ENCODE measurements at regions not wholly inside any gene's neighbourhood (a gene's known extent, or its start where the extent isn't known, plus 50 kb on each side); places are given as distances from the start of the nearest gene placed in this dataset.

DNA sequence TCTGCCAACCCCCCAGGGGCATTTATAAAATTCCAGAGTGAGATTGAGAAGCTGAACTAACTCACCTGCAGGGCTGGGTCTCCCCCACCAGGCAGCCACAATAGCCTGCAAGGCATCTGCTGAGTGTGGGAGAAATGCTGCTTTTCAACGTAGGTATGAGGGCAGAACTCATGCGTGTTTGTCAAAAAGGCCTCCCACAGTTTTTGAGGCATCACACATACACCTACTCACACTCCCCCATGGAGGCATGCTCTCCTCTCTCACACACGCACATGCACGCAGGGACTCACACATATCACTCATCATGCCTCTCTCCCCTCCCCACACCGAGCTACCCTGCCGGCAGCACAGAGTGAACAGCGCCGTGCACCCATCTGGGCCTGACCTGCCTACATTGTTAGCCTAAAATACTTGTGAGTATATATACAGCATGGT lies 390.5 kb downstream of the FGF9 start:
- TF ChIP-seq, protein P1, sequence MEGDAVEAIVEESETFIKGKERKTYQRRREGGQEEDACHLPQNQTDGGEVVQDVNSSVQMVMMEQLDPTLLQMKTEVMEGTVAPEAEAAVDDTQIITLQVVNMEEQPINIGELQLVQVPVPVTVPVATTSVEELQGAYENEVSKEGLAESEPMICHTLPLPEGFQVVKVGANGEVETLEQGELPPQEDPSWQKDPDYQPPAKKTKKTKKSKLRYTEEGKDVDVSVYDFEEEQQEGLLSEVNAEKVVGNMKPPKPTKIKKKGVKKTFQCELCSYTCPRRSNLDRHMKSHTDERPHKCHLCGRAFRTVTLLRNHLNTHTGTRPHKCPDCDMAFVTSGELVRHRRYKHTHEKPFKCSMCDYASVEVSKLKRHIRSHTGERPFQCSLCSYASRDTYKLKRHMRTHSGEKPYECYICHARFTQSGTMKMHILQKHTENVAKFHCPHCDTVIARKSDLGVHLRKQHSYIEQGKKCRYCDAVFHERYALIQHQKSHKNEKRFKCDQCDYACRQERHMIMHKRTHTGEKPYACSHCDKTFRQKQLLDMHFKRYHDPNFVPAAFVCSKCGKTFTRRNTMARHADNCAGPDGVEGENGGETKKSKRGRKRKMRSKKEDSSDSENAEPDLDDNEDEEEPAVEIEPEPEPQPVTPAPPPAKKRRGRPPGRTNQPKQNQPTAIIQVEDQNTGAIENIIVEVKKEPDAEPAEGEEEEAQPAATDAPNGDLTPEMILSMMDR (optimal IDR thresholded peaks at IDR 0.05 in 1 of 3, IDR thresholded peaks at IDR 0.05 in 1 of 3, conservative IDR thresholded peaks at IDR 0.05 in 1 of 3; ENCODE audit: extremely low read depth in 1 of 3, insufficient read depth in 2 of 3, low read length in 3 of 3), result no peak
- no peak for TF ChIP-seq EZH2 (IDR thresholded peaks at IDR 0.05; ENCODE audit: low read length)

Measured in keratinocyte (primary cell).